ENCODE measurements at regions not wholly inside any gene's neighbourhood (a gene's known extent, or its start where the extent isn't known, plus 50 kb on each side); places are given as distances from the start of the nearest gene placed in this dataset.

DNA sequence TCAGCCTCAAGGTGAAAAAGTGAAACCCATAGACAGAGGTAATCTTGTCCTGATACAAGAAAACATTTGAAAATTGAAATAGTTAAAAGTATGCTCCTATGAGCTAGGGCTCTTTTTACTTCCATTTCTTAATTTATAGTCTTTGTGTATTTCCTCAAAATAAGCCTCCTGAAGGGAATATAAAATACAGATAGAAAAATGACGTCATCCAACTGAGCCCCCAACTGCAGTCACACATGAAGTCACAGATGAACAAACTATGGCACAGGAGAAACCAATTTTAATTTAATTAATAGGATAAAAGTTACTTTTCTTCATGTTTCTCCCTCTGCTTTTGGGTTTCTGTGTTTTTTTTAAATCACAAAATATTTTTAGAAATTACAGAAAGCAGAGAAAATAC, 280.3 kb downstream of the HTR7 start:
- TF ChIP-seq, protein P1, sequence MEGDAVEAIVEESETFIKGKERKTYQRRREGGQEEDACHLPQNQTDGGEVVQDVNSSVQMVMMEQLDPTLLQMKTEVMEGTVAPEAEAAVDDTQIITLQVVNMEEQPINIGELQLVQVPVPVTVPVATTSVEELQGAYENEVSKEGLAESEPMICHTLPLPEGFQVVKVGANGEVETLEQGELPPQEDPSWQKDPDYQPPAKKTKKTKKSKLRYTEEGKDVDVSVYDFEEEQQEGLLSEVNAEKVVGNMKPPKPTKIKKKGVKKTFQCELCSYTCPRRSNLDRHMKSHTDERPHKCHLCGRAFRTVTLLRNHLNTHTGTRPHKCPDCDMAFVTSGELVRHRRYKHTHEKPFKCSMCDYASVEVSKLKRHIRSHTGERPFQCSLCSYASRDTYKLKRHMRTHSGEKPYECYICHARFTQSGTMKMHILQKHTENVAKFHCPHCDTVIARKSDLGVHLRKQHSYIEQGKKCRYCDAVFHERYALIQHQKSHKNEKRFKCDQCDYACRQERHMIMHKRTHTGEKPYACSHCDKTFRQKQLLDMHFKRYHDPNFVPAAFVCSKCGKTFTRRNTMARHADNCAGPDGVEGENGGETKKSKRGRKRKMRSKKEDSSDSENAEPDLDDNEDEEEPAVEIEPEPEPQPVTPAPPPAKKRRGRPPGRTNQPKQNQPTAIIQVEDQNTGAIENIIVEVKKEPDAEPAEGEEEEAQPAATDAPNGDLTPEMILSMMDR (IDR thresholded peaks at IDR 0.05; ENCODE audit: control extremely low read depth, extremely low read depth), result no peak
- DNase-seq, result no peak

DNA sequence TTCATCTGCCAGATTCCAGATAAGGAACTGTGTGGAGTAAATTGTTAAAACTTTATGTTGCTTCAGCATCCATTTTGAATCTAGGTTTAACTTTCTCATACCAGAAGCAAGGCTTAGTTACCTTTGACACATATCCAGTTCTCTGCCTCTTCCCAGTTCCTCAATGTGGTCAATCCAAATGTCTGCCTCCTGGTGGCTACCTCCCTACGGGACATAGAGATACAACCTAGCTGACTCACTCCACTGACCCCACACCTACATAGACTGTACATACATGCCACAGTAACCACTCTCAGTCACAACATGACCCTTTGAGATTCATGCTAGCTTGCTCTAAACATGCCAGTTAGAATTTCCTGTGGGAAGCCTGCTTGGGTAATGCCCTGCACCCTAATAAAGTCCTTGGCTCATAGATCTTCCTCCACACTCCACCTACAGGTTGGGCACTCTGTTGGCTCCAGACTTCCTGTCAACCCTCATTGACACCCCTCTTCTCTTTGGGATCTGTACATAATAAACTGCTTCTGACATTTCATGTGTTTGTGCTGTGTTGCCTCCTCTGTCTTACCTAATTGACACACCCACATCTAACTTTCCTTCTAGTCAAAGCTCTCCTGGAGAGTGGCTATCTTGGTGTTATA, 278.1 kb downstream of the HTR7 start:
- no peaks in the 10 kb centered on the region for H3K9me3 ChIP-seq (ENCODE audit: control insufficient read depth in 4 of 4, insufficient read depth in 3 of 4, low read length in 3 of 4)
- H3K27ac ChIP-seq (ENCODE audit: low read depth in 1 of 2, low read length in 1 of 2), result no peak overlapping the region
- no peak overlapping the region for H3K4me3 ChIP-seq
- DNase-seq (no peak), ATAC-seq (ENCODE audit: insufficient read depth, low FRiP score) (no peak)
- no peaks in the 10 kb centered on the region for H3K27me3 ChIP-seq (ENCODE audit: control insufficient read depth in 3 of 3, insufficient read depth in 3 of 3, low read length in 2 of 3)
- H3K36me3 ChIP-seq (ENCODE audit: control insufficient read depth in 4 of 4, insufficient read depth in 4 of 4, low read length in 4 of 4), result no peaks in the 10 kb centered on the region
- TF ChIP-seq, protein P1 (IDR thresholded peaks at IDR 0.05; ENCODE audit: control extremely low read depth, extremely low read depth), result no peak
- H3K9ac ChIP-seq (ENCODE audit: insufficient read depth in 1 of 2, low read length in 2 of 2), result no peak overlapping the region
- H3K4me1 ChIP-seq (ENCODE audit: control insufficient read depth in 5 of 5, insufficient read depth in 5 of 5, low read length in 5 of 5), result no peaks in the 10 kb centered on the region
- 53 to 77% methylated on average over 1 of the region's 1 CpG for WGBS, 2 donors

More for the DNA sequence above, 280.3 kb downstream of the HTR7 start:
- Histone ChIP-seq H3K4me1 (ENCODE audit: control insufficient read depth in 5 of 5, insufficient read depth in 5 of 5, low read length in 5 of 5) (no peaks in the 10 kb centered on the region), H3K9ac (ENCODE audit: insufficient read depth in 1 of 2, low read length in 2 of 2) (no peak overlapping the region), H3K9me3 (ENCODE audit: control insufficient read depth in 4 of 4, insufficient read depth in 3 of 4, low read length in 3 of 4) (peaks cover 0 to 6% (median 0%) of the 10 kb centered on the region in 4 donors), H3K4me3 (no peak overlapping the region), H3K27me3 (ENCODE audit: control insufficient read depth in 3 of 3, insufficient read depth in 3 of 3, low read length in 2 of 3) (no peaks in the 10 kb centered on the region), H3K27ac (ENCODE audit: low read depth in 1 of 2, low read length in 1 of 2) (no peak overlapping the region), H3K36me3 (ENCODE audit: control insufficient read depth in 4 of 4, insufficient read depth in 4 of 4, low read length in 4 of 4) (no peaks in the 10 kb centered on the region)
- no peak for ATAC-seq (ENCODE audit: insufficient read depth, low FRiP score)
- 75 to 77% methylated on average over 1 of the region's 1 CpG for WGBS, 2 donors

DNA sequence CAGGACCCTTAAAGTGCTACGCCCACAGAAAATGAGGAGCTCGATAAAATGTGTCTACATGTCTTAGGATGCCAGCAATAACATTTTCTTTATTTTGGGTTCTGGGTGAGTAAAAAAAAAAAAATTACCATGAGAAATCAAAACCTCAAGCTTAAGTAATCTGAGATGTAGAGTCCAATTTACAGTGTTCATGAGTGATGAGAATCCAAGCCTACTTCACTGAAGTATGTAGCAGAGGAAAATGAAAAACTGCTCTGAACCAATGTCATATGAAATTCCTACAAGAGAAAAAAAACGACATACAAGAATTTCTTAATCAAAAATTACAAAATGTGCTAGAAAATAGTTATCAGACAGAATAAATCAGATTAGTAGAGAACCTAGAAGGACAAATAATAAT, 274.4 kb downstream of the HTR7 start:
- TF ChIP-seq, protein P1 (IDR thresholded peaks at IDR 0.05; ENCODE audit: control extremely low read depth, extremely low read depth), result no peak
- Histone ChIP-seq H3K36me3 (ENCODE audit: control insufficient read depth in 4 of 4, insufficient read depth in 4 of 4, low read length in 4 of 4) (no peaks in the 10 kb centered on the region), H3K9ac (ENCODE audit: insufficient read depth in 1 of 2, low read length in 2 of 2) (no peak overlapping the region), H3K27ac (ENCODE audit: low read depth in 1 of 2, low read length in 1 of 2) (no peak overlapping the region), H3K4me3 (no peak overlapping the region), H3K27me3 (ENCODE audit: control insufficient read depth in 3 of 3, insufficient read depth in 3 of 3, low read length in 2 of 3) (no peaks in the 10 kb centered on the region), H3K4me1 (ENCODE audit: control insufficient read depth in 5 of 5, insufficient read depth in 5 of 5, low read length in 5 of 5) (no peaks in the 10 kb centered on the region), H3K9me3 (ENCODE audit: control insufficient read depth in 4 of 4, insufficient read depth in 3 of 4, low read length in 3 of 4) (no peaks in the 10 kb centered on the region)
- DNase-seq (no peak), ATAC-seq (ENCODE audit: insufficient read depth, low FRiP score) (no peak)
- 80 to 88% methylated on average over 3 of the region's 3 CpGs for WGBS, 2 donors

DNA sequence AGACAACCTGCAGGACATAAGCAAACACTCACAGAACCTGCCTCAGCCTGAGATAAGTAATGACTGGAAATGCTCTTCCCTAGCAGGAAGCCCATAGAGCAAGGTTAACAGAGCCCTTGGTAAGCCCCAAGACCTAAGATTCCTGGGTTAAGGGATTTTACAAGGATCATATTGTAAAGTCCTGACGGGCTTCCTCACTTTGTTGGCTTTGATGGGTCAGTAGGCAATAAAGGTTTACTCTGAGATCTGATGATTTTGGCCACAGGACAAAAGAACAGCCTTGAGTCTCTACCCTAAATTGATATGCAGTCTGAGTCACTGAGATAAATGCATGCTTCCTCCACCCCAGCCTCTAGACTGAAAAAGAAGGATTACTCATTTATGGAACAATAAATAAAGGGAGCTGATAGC, 270.8 kb downstream of the HTR7 start:
- H3K27ac ChIP-seq (ENCODE audit: low read depth in 1 of 2, low read length in 1 of 2), result no peak overlapping the region
- H3K27me3 ChIP-seq (ENCODE audit: control insufficient read depth in 3 of 3, insufficient read depth in 3 of 3, low read length in 2 of 3), result no peaks in the 10 kb centered on the region
- TF ChIP-seq, protein P1 (IDR thresholded peaks at IDR 0.05; ENCODE audit: control extremely low read depth, extremely low read depth), result no peak
- peaks cover 0 to 5% (median 0%) of the 10 kb centered on the region in 5 donors for H3K4me1 ChIP-seq (ENCODE audit: control insufficient read depth in 5 of 5, insufficient read depth in 5 of 5, low read length in 5 of 5)
- ATAC-seq (ENCODE audit: insufficient read depth, low FRiP score) (no peak), DNase-seq (no peak)
- no peaks in the 10 kb centered on the region for H3K36me3 ChIP-seq (ENCODE audit: control insufficient read depth in 4 of 4, insufficient read depth in 4 of 4, low read length in 4 of 4)
- H3K9ac ChIP-seq (ENCODE audit: insufficient read depth in 1 of 2, low read length in 2 of 2), result no peak overlapping the region
- no peaks in the 10 kb centered on the region for H3K9me3 ChIP-seq (ENCODE audit: control insufficient read depth in 4 of 4, insufficient read depth in 3 of 4, low read length in 3 of 4)
- WGBS, 2 donors, result 53 to 65% methylated on average over 1 of the region's 1 CpG
- H3K4me3 ChIP-seq, result no peak overlapping the region
